Calu3 (cell line): ENCODE measurements at regions not wholly inside any gene's neighbourhood (a gene's known extent, or its start where the extent isn't known, plus 50 kb on each side); places are given as distances from the start of the nearest gene placed in this dataset.

Experiments
- BruUV-seq: library from RNA; stranded (reverse); fragments of 400-500 nt; replicated peaks from 2 replicates; lab custom pipeline; 2021; lab: Mats Ljungman, UMichigan
- CTCF ChIA-PET: fragments of 300-600 bp; sonication (Branson Sonifier 250); formaldehyde crosslinking; loops from one replicate; lab custom pipeline; 2022; ENCODE audit warnings: antibody characterized with exemption; lab: Charles Lee
- DNase-seq: peaks from one replicate; pipeline ENCODE4 v3.0.0; 2022
- H3K27ac Mint-ChIP-seq: one replicate; pipeline ENCODE4 v1.8.0; 2022; ENCODE audit warnings: mixed read lengths; ENCODE audit not compliant: unreplicated experiment
- H3K27me3 Mint-ChIP-seq: one replicate; pipeline ENCODE4 v1.8.0; 2022; ENCODE audit warnings: mixed read lengths; ENCODE audit not compliant: unreplicated experiment
- H3K36me3 Mint-ChIP-seq: one replicate; pipeline ENCODE4 v1.8.0; 2022; ENCODE audit warnings: mild to moderate bottlenecking, moderate library complexity, mixed read lengths; ENCODE audit not compliant: insufficient read depth, unreplicated experiment
- H3K4me1 Mint-ChIP-seq: one replicate; pipeline ENCODE4 v1.8.0; 2022; ENCODE audit warnings: mild to moderate bottlenecking, low read depth, mixed read lengths; ENCODE audit not compliant: unreplicated experiment
- H3K4me3 Mint-ChIP-seq: one replicate; pipeline ENCODE4 v1.8.0; 2022; ENCODE audit warnings: mild to moderate bottlenecking, low read depth, moderate library complexity, mixed read lengths; ENCODE audit not compliant: unreplicated experiment
- H3K9me3 Mint-ChIP-seq: one replicate; pipeline ENCODE4 v1.8.0; 2022; ENCODE audit warnings: low read depth, mixed read lengths; ENCODE audit not compliant: unreplicated experiment
- CTCF ChIP-seq: fragments of 200-600 bp; IDR thresholded peaks from one replicate; pipeline ENCODE4 v1.8.0; 2022; ENCODE audit warnings: antibody characterized with exemption; ENCODE audit not compliant: unreplicated experiment
- intact Hi-C: fragments of 100-400 bp; cut with micrococcal nuclease; formaldehyde crosslinking; loops from one replicate; pipeline ENCODE4 v1.10.0; 2022; ENCODE audit not compliant: unreplicated experiment

- Mint-ChIP-seq H3K27me3 (no peaks in the 10 kb centered on the region), H3K27ac (no peak overlapping the region), H3K36me3 (no peaks in the 10 kb centered on the region), H3K9me3 (peaks cover 2% of the 10 kb centered on the region), H3K4me3 (no peak overlapping the region), H3K4me1 (no peaks in the 10 kb centered on the region)
- TF ChIP-seq CTCF = no peak
- DNase-seq = no peak
- CTCF ChIA-PET = no interaction called here
- BruUV-seq = no TSS peak
- intact Hi-C loops = no loop called here
Observed at GRCh38 chr13:22169473-22169872, 498.6 kb downstream of the FGF9 start.

- peaks cover 10% of the 10 kb centered on the region for H3K9me3 Mint-ChIP-seq
- H3K4me3 Mint-ChIP-seq = no peak overlapping the region
- no peaks in the 10 kb centered on the region for H3K4me1 Mint-ChIP-seq
- peaks cover 11% of the 10 kb centered on the region for H3K27me3 Mint-ChIP-seq
- intact Hi-C loops = no loop called here
- TF ChIP-seq CTCF = no peak
- no peak for DNase-seq
- no TSS peak for BruUV-seq
- no peak overlapping the region for H3K27ac Mint-ChIP-seq
- H3K36me3 Mint-ChIP-seq = no peaks in the 10 kb centered on the region
- CTCF ChIA-PET = no interaction called here
Observed at GRCh38 chr13:22173610-22174009, 502.7 kb downstream of the FGF9 start.

- CTCF ChIA-PET = interaction anchor here (0.6 kb wide), 1 partner anchor 584 kb away, joined by 3 read pairs; no protein-coding TSS in a partner anchor
- intact Hi-C loops = no loop called here
Observed at GRCh38 chr13:22175241-22175640, 504.4 kb downstream of the FGF9 start.

GRCh38 chr13:22175815-22176214, 504.9 kb downstream of the FGF9 start:
- Mint-ChIP-seq H3K9me3 (peaks cover 10% of the 10 kb centered on the region), H3K36me3 (no peaks in the 10 kb centered on the region), H3K4me1 (no peaks in the 10 kb centered on the region), H3K27me3 (peaks cover 11% of the 10 kb centered on the region), H3K27ac (no peak overlapping the region), H3K4me3 (no peak overlapping the region)
- DNase-seq = no peak
- no TSS peak for BruUV-seq
- no peak for TF ChIP-seq CTCF
- intact Hi-C loops = no loop called here
- CTCF ChIA-PET = no interaction called here

More at GRCh38 chr13:22175241-22175640, 504.4 kb downstream of the FGF9 start:
- Mint-ChIP-seq H3K27ac (no peak overlapping the region), H3K27me3 (peaks cover 11% of the 10 kb centered on the region), H3K9me3 (peaks cover 10% of the 10 kb centered on the region), H3K36me3 (no peaks in the 10 kb centered on the region), H3K4me1 (no peaks in the 10 kb centered on the region), H3K4me3 (no peak overlapping the region)
- no peak for TF ChIP-seq CTCF
- DNase-seq = no peak
- no TSS peak for BruUV-seq
